Common myeloid progenitor, CD34-positive (primary cell): ENCODE measurements at regions not wholly inside any gene's neighbourhood (a gene's known extent, or its start where the extent isn't known, plus 50 kb on each side); places are given as distances from the start of the nearest gene placed in this dataset.

Experiments
- CTCF ChIA-PET: fragments of 350-600 bp; sonication (Branson Sonifier 250); formaldehyde crosslinking; loops from one replicate; lab custom pipeline; 2021; ENCODE audit warnings: antibody characterized with exemption; lab: Charles Lee
- POLR2A ChIA-PET: fragments of 350-600 bp; sonication (Branson Sonifier 250); formaldehyde crosslinking; loops from one replicate; lab custom pipeline; 2021; ENCODE audit warnings: antibody characterized with exemption; lab: Charles Lee
- DNase-seq, 3 donors: peaks; one replicate each; pipeline versions ENCODE4 v3.0.0 to v3.0.0-alpha.2; 2013
- H3K27ac ChIP-seq, 2 experiments: 1 replicate in 1 of 2; 2 replicates in 1 of 2; pipeline ENCODE4 v1.7.0; 2013; ENCODE audit warnings: inconsistent platforms in 2 of 2, low read length in 2 of 2, mild to moderate bottlenecking in 2 of 2, low read depth in 1 of 2, moderate library complexity in 1 of 2; ENCODE audit not compliant: severe bottlenecking in 2 of 2, insufficient read depth in 1 of 2, poor library complexity in 1 of 2
- H3K27me3 ChIP-seq, 5 experiments: replicated peaks in 2 of 5; 1 replicate in 3 of 5; 2 replicates in 2 of 5; pipeline versions ENCODE4 v1.6.1 to v1.7.0; 2013; ENCODE audit warnings: low read length in 4 of 5, mild to moderate bottlenecking in 2 of 5, moderate library complexity in 2 of 5, inconsistent platforms in 1 of 5; ENCODE audit not compliant: insufficient read depth in 5 of 5, control insufficient read depth in 4 of 5
- H3K36me3 ChIP-seq, 4 experiments: 1 replicate in 2 of 4; 2 replicates in 2 of 4; pipeline versions ENCODE4 v1.6.1 to v1.7.0; 2013; ENCODE audit warnings: low read length in 3 of 4, control low read depth in 1 of 4, mild to moderate bottlenecking in 1 of 4; ENCODE audit not compliant: control insufficient read depth in 4 of 4, insufficient read depth in 4 of 4
- H3K4me1 ChIP-seq, 4 experiments: 1 replicate in 3 of 4; 2 replicates in 1 of 4; pipeline versions ENCODE4 v1.6.1 to v1.7.1; 2013; ENCODE audit warnings: low read length in 3 of 4, mild to moderate bottlenecking in 3 of 4, control low read depth in 1 of 4, inconsistent platforms in 1 of 4, moderate library complexity in 1 of 4; ENCODE audit not compliant: control insufficient read depth in 4 of 4, insufficient read depth in 4 of 4; ENCODE audit errors: control extremely low read depth in 1 of 4
- H3K4me3 ChIP-seq, 7 experiments: 1 replicate in 4 of 7; 2 replicates in 3 of 7; pipeline versions ENCODE4 v1.5.1 to v1.7.0; 2013; ENCODE audit warnings: mild to moderate bottlenecking in 7 of 7, low read length in 6 of 7, moderate library complexity in 6 of 7, inconsistent platforms in 2 of 7, low read depth in 2 of 7, control low read depth in 1 of 7; ENCODE audit not compliant: insufficient read depth in 4 of 7, control insufficient read depth in 1 of 7; ENCODE audit errors: extremely low read depth in 1 of 7
- H3K9me3 ChIP-seq, 5 experiments: 1 replicate in 4 of 5; 2 replicates in 1 of 5; pipeline versions ENCODE4 v1.6.1 to v1.7.1; 2013; ENCODE audit warnings: low read length in 4 of 5, mild to moderate bottlenecking in 2 of 5, inconsistent platforms in 1 of 5, low read depth in 1 of 5, moderate library complexity in 1 of 5; ENCODE audit not compliant: control insufficient read depth in 4 of 5, insufficient read depth in 2 of 5; ENCODE audit errors: control extremely low read depth in 1 of 5
- WGBS: methylation state at CpG from one replicate; pipeline ENCODE4 v1.1.5; 2013; ENCODE audit not compliant: insufficient coverage; 5-methylcytosine and 5-hydroxymethylcytosine counted together

GRCh38 chr1:198969981-198970380 is 331.1 kb downstream of the PTPRC start:
- Histone ChIP-seq H3K36me3 (peaks cover 0 to 3% (median 0%) of the 10 kb centered on the region in 4 experiments), H3K27me3 (no peaks in the 10 kb centered on the region), H3K4me3 (no peak overlapping the region), H3K27ac (no peak overlapping the region), H3K4me1 (peaks cover 0 to 3% (median 1%) of the 10 kb centered on the region in 4 experiments), H3K9me3 (peaks cover 0 to 10% (median 0%) of the 10 kb centered on the region in 5 experiments)
- 100% methylated on average over 1 of the region's 1 CpG for WGBS
- no peak for DNase-seq
- POLR2A ChIA-PET, result no interaction called here
- CTCF ChIA-PET, result interaction anchor here (1.0 kb wide), 1 partner anchor 12 kb away, joined by 3 read pairs; no protein-coding TSS in a partner anchor

GRCh38 chr1:198970916-198971315 is 332.1 kb downstream of the PTPRC start:
- DNase-seq, result peak in 2 of 3 donors; percentile 31 to 41
- ChIA-PET CTCF (interaction anchor here (1.5 kb wide), 1 partner anchor 28 kb away, joined by 4 read pairs; no protein-coding TSS in a partner anchor), POLR2A (no interaction called here)
- Histone ChIP-seq H3K36me3 (peaks cover 0 to 3% (median 0%) of the 10 kb centered on the region in 4 experiments), H3K9me3 (peaks cover 0 to 7% (median 0%) of the 10 kb centered on the region in 5 experiments), H3K4me3 (no peak overlapping the region), H3K27me3 (no peaks in the 10 kb centered on the region), H3K4me1 (peaks cover 0 to 3% (median 2%) of the 10 kb centered on the region in 4 experiments), H3K27ac (no peak overlapping the region)

DNA sequence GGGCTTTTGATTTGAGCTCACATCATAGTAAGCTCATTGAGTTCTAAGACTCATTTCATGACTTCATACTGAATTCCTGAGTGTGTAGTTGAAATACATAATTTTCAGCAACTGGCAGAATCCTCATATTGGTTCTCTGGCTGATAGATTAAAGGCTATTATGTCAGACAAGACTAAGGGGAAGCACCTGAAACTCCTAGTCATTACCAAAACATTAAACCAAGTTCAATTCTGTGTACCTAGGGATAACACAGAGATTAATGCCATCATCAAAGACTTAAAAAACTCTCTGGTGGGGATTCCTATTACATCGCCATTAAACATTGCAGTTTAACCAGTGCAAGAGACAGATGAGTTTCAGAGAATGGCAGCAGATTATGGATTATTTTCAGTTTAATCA is 339.1 kb downstream of the PTPRC start:
- CTCF ChIA-PET, result no interaction called here
- POLR2A ChIA-PET, result no interaction called here
- WGBS, result 100% methylated on average over 1 of the region's 1 CpG

GRCh38 chr1:198978523-198978922 is 339.7 kb downstream of the PTPRC start:
- ChIA-PET CTCF (no interaction called here), POLR2A (no interaction called here)
- Histone ChIP-seq H3K4me3 (no peak overlapping the region), H3K27me3 (no peaks in the 10 kb centered on the region), H3K36me3 (no peaks in the 10 kb centered on the region), H3K4me1 (peaks cover 0 to 3% (median 0%) of the 10 kb centered on the region in 4 experiments), H3K9me3 (peaks cover 0 to 3% (median 1%) of the 10 kb centered on the region in 5 experiments), H3K27ac (no peak overlapping the region)
- no CpG with 5 or more reads among the region's 1 CpG for WGBS
- no peak for DNase-seq

More for the DNA sequence above, 339.1 kb downstream of the PTPRC start:
- DNase-seq, result no peak
- H3K9me3 ChIP-seq, result peaks cover 0 to 3% (median 1%) of the 10 kb centered on the region in 5 experiments
- no peaks in the 10 kb centered on the region for H3K36me3 ChIP-seq
- H3K4me1 ChIP-seq, result peaks cover 0 to 3% (median 0%) of the 10 kb centered on the region in 4 experiments
- H3K27ac ChIP-seq, result no peak overlapping the region
- no peak overlapping the region for H3K4me3 ChIP-seq
- no peaks in the 10 kb centered on the region for H3K27me3 ChIP-seq

DNA sequence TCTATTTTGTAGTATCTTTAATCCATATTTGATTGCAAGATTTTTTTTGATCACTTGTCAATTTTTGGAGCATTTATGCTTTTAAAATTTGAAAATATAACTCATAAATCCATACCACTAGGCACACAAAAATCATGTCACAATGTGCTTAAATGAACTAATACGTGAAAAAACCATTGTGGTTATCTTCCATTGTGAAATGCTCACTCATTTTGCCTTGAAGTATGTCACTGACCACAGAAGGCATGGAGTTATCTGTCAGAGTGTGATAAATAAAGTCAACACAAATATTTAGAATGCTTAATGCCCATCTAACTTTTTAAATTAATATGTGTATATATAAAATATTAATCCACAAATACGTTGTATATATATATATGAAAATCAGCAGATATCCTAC is 347.2 kb downstream of the PTPRC start:
- ChIA-PET CTCF (no interaction called here), POLR2A (no interaction called here)
- peaks cover 0 to 16% (median 0%) of the 10 kb centered on the region in 5 experiments for H3K9me3 ChIP-seq
- no peak overlapping the region for H3K27ac ChIP-seq
- H3K4me1 ChIP-seq, result peaks cover 0 to 3% (median 0%) of the 10 kb centered on the region in 4 experiments
- H3K27me3 ChIP-seq, result no peaks in the 10 kb centered on the region
- H3K36me3 ChIP-seq, result no peaks in the 10 kb centered on the region
- WGBS, result no CpG with 5 or more reads among the region's 2 CpGs
- no peak overlapping the region for H3K4me3 ChIP-seq
- no peak for DNase-seq

GRCh38 chr1:198986442-198986841 is 347.6 kb downstream of the PTPRC start:
- H3K27me3 ChIP-seq, result no peaks in the 10 kb centered on the region
- no peak overlapping the region for H3K4me3 ChIP-seq
- H3K27ac ChIP-seq, result no peak overlapping the region
- CTCF ChIA-PET, result no interaction called here
- H3K4me1 ChIP-seq, result peaks cover 0 to 3% (median 0%) of the 10 kb centered on the region in 4 experiments
- POLR2A ChIA-PET, result no interaction called here
- no peaks in the 10 kb centered on the region for H3K36me3 ChIP-seq
- peak in 2 of 3 donors; percentile 52 to 69 for DNase-seq
- WGBS, result 17% methylated on average over 1 of the region's 1 CpG
- peaks cover 0 to 16% (median 0%) of the 10 kb centered on the region in 5 experiments for H3K9me3 ChIP-seq

- POLR2A ChIA-PET, result no interaction called here
Observed at GRCh38 chr1:199002661-199003060, 363.8 kb downstream of the PTPRC start.

More at GRCh38 chr1:199002661-199003060, 363.8 kb downstream of the PTPRC start:
- DNase-seq, result no peak
- H3K4me1 ChIP-seq, result peaks cover 0 to 8% (median 2%) of the 10 kb centered on the region in 4 experiments
- no peak overlapping the region for H3K27ac ChIP-seq
- CTCF ChIA-PET, result interaction anchor here (0.6 kb wide), 1 partner anchor 1557 kb away, joined by 4 read pairs; no protein-coding TSS in a partner anchor
- no peaks in the 10 kb centered on the region for H3K9me3 ChIP-seq
- H3K36me3 ChIP-seq, result no peaks in the 10 kb centered on the region
- H3K27me3 ChIP-seq, result no peaks in the 10 kb centered on the region
- H3K4me3 ChIP-seq, result no peak overlapping the region
